HG03442 (cell line): ENCODE measurements at regions not wholly inside any gene's neighbourhood (a gene's known extent, or its start where the extent isn't known, plus 50 kb on each side); places are given as distances from the start of the nearest gene placed in this dataset.
"Not testable (repeated sequence)": the region's sequence is repeated elsewhere in the genome, so short reads cannot be mapped to it uniquely, and the experiment has no call there.

Experiments used
- ATAC-seq: cut with Tn5 transposase; IDR thresholded peaks from one replicate; pipeline ENCODE4 v1.9.1; 2021; ENCODE audit warnings: mild to moderate bottlenecking, moderate library complexity; ENCODE audit not compliant: unreplicated experiment

DNA sequence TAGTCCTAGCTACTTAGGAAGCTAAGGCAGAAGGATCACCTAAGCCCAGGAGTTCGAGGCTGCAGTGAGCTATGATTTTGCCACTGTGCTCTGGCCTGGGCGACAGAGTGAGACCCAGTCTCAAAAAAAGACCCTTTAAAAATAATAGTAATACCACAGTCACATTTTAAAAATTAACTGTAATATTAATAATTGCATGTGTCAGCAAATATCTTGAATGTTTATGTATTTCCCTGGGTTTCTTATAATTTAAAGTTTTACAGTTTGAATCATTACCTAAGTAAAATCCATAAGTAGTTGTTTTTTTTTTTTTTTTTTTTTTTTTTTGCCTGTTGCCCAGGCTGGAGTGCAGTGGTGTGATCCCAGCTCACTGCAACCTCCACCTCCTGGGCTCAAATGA, 69.2 kb downstream of the LYZL2 start:
- no peak for ATAC-seq

DNA sequence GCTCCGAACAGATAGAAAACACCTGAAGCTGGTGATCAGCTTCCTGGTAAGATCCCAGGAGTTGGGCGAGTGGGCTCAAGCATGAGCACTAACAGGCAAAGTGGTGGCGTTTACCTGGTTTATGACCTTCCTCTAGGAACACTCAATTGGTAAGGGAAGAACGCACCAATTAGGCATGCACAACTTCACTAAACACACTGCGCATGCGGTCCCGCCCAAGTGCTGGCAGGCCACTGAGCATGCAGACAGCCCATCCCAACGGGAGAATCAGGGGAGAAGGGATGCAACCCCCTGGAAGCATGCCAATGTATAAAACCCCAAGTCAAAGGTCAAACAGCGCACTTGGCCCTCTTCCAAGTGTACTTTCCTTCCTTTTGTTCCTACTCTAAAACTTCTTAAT, 70.4 kb downstream of the LYZL2 start:
- no peak for ATAC-seq

DNA sequence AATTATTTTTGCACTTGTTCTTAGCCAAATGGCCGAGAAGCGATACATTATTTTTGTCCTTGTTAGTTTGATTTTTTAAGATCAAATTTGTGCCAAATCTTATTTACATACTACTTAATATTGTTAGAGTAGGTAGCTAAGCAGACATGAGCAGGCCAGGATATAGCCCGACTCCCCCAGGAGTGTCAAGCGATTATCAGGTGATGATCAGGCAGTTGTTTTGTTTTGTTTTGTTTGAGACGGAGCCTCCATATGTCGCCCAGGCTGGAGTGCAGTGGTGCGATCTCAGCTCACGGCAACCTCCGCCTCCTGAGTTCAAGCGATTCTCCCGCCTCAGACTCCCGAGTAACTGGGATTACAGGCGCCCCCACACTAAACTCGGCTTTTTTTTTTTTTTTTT, 71.1 kb downstream of the LYZL2 start:
- ATAC-seq = no peak

DNA sequence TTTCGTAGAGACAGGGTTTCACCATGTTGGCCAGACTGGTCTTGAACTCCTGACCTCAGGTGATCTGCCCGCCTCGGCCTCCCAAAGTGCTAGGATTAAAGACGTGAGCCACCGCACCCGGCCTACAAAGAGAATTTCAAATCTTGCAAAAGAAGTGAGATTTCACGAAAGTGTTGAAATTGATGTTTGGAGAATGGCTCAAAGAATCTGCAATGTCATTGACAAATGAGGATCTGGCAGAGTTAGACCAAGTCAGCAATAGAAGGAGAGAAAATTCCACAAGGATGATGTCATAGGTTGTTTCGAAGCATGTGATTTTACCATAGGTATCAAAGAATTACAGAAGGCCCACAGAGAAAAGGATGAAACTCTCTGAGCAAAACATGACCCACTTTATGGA, 71.7 kb downstream of the LYZL2 start:
- no peak for ATAC-seq

DNA sequence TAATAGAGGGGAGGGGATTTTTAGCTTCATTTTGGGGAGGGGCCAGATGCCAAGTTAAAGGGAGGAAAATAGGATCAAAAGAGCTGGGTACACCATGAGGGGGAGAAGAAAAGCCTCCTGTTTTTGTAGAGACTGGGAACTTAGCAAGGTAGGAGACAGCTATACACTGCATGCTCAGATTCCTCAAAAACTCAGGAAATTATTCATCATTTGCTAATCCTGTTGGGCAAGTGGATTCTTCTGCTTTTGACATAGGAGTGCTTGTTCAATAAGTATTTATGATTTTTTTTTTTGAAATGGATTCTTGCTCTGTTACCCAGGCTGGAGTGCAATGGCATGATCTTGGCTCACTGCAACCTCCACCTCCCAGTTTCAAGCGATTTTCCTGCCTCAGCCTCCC, 73.4 kb downstream of the LYZL2 start:
- ATAC-seq = no peak

DNA sequence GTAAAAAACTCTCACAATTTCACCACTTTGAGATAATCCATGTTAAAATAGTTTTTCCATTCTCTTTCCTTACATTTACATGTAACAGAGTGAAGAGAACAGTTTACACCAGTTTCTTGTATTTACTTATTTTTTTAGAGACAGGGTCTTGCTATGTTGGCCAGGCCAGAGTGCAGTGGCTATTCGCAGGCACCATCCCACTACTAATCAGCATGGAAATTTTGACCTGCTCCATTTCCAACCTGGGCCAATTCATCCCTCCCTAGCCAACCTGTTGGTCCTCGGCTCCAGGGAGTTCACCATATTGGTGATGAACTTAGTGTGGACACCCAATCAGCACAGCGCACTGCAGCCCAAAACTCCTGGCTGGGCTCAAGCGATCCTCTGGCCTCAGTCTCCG, 74.1 kb downstream of the LYZL2 start:
- ATAC-seq = no peak

DNA sequence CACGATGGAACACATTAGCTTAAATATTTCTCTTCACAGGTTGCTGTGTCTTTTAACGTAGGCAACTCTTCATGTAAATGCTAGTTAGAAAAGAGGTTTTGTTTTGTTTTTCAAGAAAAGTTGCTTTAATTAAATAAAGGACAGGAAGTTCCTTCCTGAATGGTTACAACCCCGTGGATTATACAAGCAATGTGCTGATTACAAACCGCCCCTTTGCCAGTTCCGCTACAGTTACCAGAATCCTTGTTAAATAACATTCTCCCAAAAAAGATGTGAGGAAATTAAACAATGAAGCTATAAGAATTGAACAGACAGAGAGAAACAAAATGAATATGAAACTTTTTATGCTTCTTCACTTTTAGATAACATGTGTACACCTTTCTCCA, 75.1 kb downstream of the LYZL2 start:
- no peak for ATAC-seq

DNA sequence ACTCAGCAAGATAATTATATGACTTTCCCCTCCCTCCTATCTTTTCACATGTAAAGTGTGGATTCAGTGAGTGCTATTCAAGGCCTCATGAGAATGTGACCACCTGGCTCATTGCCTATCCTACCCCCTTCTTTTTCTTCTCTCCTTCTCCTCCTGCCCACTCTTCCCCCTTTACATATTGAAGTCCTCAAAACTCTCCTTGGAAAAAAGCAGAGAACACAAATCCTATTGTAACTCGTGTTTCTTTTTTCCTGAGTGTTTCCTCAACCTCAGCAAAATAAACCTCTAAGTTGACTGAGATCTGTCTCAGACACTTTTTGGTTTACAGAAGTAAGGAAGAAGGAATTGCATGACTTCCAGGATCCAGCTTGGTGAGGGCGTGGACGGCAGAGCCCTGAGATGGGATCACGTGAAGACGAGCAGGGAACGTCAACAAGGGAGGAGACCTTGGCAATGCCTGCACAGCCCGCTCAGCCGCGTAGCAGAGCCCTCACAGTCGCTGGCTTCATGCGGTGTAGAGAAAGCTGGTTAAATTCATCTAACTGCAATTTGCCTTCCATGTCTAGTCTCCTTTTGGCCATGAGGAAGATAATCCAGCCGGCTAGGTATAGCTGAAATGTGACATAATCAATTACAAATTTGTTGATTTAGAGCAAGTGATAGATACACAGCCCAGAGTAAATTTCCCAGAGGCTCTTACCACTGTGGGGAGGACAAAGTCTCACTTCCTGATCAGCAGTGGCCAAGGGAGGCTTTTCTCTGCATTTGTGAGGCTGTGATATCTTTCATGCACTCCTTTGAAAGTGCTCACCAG, 75.7 kb downstream of the LYZL2 start:
- no peak for ATAC-seq

DNA sequence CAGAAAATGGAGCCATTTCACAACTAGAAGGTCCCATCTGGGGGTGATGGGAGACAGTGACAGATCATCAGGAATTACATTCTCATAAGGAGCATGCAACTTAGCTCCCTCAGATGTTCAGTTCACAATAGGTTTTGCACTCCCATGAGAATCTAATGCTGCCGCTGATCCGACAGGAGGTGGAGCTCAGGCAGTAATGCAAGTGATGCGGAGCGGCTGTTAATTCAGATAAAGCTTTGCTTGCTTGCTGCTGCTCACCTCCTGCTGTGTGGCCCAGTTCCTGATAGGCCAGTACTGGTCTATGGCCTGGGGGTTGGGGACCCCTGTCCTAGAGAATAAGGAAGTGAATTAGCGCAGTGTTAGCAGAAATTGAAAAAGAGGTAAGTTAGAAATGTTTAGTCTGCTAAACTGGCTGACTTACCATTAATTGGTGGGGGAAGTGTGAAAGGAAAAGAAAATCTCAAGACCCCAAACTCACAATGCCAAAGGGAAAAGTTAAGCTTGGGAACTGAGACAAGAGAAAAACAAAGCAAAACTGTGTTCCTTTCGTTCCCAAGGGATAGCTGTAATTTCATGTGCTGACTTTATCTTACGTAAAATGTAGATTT, 76.4 kb downstream of the LYZL2 start:
- ATAC-seq = no peak

DNA sequence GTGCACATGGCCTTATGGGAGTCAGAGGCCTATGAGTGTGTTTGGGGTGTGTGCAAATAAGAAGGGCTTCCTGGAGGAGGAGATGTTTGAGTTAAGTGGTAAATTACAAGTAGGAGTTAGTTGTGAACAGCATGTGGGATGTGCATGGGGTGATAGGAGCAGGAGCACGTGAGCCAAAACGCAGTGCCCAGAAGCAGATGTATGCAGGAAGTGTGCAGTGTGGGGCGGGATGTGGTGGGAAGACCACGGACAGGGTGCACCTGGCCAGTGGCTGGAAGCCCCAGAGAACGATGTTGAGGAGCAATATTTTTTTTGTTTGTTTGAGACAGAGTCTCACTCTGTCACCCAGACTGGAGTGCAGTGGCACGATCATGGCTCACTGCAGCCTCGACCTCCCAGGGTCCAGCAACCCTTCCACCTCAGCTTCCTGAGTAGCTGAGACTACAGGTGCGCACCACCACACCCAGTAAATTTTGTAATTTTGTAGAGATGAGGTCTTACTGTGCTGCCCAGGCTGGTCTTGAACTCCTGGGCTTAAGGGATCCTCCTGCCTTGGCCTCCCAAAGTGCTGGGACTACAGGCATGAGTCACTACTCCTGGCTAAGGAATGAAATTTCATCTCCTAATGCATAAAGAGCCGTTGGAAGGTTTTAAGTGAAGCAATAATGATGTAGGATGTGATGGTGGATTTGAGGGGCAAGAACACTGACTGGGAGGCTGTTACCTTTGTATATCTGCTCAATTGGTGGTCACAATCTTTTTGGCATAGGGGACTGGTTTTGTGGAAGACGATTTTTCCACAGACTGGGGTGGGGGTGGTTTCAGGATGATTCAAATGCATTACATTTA, 78.4 kb downstream of the LYZL2 start:
- ATAC-seq = no peak

DNA sequence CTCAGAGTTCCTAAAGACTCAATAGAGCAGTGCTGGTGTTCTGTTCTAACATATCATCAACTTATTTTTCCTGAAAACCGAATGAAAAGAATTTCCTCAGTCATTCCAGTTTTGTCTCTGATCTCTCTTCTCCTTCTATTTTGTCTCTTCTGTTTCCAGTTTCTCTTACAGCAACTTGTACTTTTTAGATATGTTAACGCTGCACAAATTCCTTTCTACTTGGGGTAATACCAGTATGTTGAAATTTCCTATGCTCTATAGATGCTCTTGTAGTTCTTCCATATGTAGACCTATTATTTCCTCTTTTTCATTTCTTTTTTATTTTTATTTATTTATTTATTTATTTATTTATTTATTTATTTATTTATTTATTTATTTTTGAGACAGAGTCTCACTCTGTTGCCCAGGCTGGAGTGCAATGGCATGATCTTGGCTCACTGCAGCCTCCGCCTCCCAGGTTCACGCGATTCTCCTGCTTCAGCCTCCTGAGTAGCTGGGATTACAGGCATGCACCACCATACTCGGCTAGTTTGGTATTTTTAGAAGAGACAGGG, 80.3 kb downstream of the LYZL2 start:
- ATAC-seq = not testable (repeated sequence)

DNA sequence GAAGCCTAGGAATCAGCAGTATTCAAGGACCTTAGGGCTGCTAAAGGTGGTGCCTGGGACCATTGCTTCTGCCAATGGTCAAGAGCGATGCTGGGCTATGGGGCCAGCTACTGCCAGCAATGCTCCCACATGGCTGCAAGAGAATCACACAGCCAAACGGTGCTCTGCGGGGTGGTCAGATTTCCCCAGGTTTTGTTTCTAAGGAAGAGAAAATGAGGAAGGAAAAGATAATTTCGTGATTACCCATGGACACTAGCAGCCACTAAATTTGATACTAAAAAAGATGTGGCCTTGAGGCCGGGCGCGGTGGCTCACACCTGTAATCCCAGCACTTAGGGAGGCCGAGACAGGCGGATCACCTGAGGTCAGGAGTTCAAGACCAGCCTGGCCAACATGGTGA, 83.0 kb downstream of the LYZL2 start:
- ATAC-seq = no peak

DNA sequence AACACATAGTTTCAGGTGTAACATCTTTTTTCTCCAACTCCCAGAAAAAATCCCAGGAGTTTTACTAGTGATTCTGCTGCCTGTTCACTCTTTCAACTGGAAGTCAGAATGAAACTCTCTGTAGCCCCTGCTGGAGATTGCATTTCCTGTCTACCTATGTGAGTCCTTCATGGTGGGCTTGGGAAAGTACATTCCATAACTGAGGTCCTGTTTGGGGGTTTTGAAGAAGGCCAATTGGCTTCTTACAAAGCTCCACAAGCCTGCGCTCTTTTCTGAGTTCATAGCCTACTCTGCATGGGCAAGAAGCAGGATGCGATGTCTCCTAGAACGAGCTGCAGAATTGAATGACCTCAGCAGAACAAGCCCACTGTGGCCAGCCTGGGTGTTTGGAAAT, 86.7 kb downstream of the LYZL2 start:
- no peak for ATAC-seq

DNA sequence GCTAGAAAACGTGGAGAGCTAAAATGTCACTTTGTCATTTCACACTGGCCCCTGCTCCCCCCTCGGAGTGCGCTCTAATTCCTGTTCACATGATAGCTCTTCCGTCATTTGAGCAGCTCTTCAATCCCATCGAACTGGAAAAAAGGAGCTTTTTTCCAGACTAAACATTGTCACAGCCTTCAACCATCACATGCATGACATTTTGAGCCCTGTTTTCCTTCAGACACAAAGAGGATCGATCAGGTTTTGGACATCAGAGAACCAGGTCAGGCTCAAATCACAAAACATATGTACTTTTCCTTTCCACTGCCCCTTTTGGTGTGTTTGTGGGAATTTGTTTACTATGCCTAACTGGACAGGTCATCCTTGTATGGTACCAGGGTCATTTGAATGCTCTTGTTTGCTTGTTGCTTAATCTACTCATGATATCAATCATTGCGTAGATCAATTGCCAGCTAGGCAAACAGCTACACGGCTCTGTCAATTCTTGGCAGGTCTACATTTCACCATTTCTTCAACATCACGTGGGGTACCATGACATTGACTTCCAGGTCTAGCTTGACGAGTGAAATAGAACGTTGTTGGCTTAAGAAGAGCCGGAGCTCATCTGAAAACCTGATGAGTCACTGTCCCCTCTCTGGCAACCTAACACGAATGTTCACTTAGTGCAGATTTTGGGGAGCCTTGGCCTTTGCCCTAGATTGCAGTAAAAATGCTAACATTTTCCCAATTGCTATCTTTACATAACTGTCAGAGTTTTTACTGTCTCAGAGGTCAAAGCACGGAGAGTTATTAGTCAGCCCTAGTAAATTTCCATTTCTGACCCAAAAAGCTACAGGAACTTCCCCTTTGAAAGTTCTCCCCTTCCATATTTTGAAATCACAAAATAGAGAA, 87.3 kb downstream of the LYZL2 start:
- ATAC-seq = no peak

DNA sequence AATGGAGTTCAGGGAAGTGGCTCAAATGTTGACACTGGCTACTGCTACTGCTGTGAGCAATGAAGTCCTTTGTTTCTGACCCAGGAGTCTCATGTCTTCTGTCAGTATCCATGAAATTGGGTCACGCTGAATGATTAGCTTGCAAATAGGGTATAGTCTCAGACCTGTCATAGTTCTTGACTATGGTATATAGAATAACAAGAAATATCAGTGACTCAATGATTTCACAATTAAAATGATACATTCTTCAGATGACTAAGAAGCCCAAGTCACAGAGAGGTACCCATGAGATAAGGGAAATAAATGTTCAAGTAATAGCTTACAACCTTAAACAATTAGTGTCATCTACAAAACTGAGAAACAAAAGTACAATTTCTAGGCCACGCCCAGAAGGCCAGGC, 89.3 kb downstream of the LYZL2 start:
- no peak for ATAC-seq

DNA sequence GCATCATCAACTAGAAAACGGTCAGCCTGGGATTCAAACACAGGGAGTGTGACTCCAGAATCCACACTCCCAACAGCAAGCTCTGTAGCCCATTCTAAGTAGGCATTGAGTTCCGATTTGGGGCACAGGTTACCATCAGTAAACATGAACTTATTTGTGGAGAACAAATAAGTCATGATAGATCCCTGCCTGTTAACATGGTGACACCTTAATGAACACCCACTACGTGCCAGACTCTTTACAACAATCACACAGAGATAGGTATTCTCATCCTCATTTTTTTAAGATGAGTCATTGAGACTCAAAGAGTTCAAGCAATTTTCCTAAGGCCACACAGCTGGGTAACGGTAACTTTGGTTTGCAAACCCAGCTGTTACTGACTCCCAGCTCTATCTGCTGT, 91.5 kb downstream of the LYZL2 start:
- no peak for ATAC-seq

DNA sequence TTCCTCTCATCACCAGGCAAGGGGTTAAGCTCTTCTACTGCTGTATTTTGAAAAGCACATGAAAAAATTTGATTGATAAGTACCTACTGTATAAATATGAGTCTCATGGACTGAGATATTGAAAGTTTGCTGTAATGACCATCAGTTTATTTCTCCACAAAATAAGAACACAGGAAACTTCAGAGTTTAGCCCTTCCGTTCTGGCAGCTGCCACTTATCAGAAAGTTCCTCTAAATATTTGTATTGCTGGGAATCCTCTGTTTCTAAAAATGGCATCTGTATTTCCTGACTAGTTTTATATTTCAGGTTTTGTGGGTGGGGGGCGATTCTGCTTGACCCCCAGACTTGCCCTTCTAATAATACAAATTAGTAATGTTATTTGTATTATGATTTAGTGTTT, 92.0 kb downstream of the LYZL2 start:
- ATAC-seq = no peak

DNA sequence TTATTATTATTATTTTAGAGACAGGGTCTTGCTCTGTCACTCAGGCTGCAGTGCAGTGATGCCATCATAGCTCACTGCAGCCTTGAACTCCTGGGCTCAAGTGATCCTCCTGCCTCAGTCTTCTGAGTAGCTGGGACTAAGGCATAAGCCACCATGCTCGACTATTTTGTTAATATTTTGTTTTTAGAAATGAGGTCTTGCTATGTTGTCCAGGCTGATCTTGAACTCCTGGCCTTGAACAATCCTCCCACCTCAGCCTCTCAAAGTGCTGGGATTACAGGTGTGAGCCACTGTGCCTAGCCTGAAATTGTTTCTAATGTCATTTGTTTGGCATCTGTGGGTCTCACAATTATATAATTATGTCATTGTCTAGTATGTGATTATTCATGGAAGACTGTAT, 92.4 kb downstream of the LYZL2 start:
- ATAC-seq = not testable (repeated sequence)

DNA sequence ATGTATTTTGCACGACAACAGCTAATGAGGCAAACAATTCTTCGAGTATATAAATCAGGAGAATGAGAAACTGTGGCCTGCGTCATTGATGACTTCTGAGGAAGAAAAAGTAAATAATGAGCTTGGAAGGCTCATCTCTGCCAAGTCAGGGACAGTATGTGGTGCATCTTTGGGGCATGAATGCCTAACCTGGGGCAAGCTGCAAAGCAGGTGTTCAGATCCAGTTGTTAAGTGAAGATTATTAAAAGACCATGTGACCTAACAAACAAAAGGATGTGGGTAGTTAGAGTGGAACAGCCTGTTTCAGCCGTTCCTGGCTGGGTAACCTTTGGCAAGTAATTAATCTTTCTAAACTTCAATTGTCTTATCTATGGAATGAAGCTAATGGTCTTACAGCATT, 93.0 kb downstream of the LYZL2 start:
- no peak for ATAC-seq

DNA sequence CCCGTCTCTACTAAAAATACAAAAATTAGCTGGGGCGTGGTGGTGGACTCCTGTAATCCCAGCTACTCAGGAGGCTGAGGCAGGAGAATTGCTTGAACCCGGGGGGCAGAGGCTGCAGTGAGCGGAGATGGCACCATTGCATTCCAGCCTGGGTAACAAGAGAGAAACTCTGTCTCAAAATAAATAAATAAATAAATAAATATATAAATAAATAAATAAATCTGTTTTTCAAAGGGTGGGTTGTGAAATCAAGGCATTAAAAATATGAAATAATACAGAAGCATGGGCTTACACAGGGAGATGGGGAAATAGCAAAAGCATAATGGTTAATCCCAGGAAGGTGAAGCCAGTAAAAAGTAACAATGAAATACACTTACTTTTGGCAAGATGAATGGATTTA, 93.9 kb downstream of the LYZL2 start:
- no peak for ATAC-seq
